ENCODE measurements at regions not wholly inside any gene's neighbourhood (a gene's known extent, or its start where the extent isn't known, plus 50 kb on each side); places are given as distances from the start of the nearest gene placed in this dataset.
A peak's percentile ranks its signal among the peaks of the same experiment; 100 is the strongest.

DNA sequence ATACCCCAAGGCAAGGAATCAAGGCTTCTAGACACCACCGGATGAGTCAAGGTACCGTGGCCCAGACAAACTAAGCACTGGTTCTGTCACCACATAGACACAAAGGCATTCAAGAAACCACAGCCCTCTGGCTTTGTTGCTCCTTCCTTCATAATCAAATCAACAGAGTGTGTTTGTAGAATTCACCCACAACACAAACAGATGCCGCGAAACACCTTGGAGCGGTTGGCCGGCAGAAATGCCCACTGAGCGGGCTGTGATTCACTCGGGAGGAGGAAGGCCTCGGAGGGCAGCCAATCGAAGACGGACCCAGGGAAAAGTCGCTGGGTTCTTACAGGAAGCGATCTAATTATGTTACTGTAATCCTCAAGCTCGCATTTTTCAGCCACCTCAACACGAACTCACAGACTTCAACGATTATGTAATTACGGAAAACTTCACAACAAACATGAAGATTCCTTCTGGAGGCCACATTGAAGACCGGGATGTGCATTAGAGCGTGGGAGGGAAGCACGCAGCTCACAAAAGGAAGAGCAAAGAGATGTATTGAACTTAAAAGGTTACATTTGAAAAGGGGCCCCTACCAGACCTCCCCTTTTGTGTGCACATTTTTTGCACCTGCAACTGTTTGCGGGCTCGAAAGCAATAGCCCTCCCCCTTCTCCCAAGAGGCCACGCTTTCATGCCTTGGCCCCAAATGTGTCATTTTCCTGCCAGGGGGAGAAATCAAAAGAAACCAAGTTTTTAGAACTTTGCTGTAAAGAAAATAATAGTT, 184.7 kb upstream of the PREP start:
- DNase-seq (ENCODE audit: low spot score), result peak; percentile 88

DNA sequence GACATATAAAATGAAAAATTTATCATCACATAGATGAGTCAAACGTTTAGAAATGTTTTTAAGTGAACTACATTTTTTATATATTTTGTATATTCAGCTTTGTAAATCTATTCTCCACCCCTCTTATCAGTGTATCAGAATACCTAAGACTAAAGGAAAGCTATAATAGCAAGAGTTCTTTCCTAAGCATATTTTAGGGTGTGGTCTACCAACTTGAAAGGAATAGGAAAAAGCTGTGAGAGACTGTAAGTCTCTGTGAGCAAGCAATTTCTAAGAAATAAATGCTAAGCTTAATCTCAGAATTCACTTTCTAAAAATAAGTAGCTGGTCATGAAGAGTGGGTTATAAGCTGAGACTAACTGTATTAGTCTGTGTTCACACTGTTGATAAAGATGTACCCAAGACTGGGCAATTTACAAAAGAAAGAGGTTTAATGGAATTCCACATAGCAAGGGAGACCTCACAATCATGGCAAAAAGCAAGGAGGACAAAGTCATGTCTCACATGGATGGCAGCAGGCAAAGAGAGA, 175.4 kb upstream of the PREP start:
- no peak for DNase-seq (ENCODE audit: low spot score)

DNA sequence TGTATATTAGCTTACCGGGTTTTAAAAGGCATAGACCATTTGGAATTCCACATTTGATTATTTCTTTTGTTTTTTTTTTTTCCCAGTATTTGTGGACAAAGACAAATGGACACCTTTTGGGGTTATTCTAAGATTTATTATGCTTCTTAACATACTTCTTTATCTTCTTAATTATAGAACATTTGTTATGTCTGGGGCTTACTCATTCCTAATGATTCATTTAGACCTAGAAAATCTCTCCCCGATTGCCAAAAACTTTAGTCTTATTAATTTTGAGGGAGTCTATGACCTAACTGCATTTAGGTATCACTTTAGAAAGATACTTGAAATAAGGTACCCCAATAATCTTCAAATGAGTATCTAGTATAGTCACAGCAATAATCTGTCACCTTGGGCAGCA, 170.7 kb upstream of the PREP start:
- no peak for DNase-seq (ENCODE audit: low spot score)

DNA sequence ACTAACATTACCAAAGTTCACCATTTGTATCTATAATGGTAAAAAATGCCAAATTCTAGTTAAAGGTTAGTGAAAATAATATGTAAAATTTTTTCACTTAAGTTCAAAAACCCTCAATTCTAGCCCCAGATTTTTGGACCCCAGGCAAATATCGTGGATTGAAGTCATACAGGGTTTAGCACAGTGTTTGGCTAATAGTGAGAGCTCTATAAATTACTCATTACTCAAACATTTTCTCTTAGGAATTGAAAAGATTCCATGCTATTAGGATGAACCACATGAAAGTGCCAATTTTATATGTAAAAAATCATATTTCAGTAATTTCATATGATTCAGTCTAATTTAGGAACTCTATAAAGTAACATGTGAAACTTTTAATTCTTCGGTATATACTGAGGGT, 170.3 kb upstream of the PREP start:
- no peak for DNase-seq (ENCODE audit: low spot score)

DNA sequence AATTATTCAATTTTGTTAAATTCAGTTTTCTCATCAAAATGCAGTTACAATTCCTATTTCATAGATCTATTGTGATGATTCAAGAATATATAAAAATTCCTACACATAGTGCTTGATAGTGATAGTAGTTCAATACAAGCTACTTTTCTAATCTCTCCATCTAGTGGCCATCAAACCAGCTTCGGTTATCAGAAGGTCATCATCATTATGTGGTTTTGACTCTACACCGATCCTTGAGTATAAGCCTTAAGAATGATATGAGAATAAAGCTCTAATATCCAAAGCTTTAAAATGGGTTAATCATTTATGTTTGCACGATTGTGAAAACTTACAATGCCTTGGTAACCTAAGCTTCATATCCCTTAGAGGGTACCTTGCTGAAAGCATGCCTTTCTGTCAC, 167.5 kb upstream of the PREP start:
- no peak for DNase-seq (ENCODE audit: low spot score)

DNA sequence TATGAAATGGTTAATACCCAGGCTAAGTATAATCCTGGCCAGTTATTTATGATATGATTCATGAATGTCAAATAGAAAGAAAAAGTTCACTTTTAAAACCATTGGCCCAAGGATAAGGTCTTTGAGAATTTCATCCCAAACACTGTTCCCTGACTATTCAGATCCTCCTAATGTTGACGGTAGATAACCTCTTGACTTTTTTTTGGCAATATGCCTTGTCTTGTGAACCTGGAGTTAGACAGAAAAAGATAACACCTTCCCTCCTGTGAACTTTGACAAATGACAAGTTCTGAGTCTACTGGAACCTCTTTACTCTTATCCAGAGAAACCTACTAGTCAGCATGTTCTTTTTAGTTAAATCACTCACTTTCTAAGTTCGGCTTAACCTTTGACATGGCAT, 166.8 kb upstream of the PREP start:
- no peak for DNase-seq (ENCODE audit: low spot score)

DNA sequence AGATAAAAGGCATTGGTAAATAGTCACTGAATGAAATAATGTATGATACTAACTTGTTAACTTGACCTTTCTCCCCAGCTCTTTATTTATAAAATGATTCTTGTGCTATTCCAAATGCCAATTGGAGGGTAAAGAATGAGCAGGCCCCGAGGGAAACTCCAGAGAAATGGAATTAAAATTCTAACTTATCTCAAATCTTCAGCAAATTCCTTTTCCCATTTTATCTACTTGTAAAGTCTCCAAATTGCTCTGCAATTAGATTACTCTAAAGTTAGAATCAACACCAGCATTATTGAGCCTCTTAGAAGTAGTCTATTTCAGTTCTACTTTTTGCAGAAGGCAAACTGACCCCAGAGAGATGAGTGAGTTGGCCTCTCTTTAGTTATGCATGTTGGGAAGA, 165.9 kb upstream of the PREP start:
- DNase-seq (ENCODE audit: low spot score), result no peak

DNA sequence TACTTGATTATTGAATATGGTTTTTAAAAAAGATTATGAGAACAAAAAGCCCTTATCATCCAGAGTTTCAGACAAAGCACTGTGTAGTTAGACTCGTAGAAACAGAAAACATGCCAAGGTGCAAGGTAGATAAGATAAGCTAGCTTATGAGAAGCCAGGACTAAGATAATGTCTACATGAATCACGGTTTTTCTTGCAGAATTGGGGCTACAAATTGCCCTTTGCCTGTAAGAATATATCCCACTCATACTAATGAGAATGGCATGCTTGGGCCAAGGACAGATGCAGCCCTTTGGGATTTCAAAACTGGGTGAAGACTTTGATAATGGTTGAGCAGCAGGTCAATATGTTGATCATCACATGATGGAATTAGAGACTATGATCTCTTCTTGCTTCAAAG, 165.3 kb upstream of the PREP start:
- DNase-seq (ENCODE audit: low spot score), result no peak

DNA sequence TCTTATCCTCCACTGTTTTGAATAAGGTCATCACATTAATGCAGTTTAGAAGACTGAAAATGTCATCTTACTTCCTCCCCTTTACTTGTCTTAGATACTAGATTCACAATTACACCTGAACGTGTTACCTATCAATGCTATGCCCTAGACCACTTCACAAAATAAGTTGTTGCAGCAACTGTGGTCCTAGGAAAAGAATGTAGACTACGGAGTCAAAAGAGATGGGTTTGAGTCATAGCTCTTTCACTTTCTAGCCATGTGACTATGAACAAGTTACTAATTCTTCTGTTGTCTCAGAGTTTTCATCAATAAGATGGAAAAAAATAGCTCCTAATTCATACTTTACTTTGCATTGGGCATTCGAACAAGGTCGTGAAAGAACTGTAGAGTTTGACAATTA, 164.3 kb upstream of the PREP start:
- no peak for DNase-seq (ENCODE audit: low spot score)

DNA sequence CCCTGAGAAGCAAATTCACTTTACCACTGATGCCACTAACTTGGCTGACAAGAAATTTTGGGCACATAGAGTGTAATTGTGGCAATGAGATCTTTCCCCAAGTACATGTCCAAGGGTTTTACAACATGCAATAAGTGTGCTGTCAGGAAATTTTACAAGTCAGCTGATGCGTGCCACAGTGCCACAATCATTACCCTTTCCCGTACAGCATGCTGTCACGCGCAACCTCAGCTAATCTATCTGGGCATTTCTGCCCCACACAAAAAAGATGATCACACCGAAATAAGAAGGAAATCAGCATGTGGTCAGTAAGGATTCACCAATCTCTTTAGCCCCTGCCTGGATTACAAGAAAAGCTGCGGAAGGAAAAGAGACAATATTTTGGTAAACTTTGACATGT, 163.6 kb upstream of the PREP start:
- no peak for DNase-seq (ENCODE audit: low spot score)

DNA sequence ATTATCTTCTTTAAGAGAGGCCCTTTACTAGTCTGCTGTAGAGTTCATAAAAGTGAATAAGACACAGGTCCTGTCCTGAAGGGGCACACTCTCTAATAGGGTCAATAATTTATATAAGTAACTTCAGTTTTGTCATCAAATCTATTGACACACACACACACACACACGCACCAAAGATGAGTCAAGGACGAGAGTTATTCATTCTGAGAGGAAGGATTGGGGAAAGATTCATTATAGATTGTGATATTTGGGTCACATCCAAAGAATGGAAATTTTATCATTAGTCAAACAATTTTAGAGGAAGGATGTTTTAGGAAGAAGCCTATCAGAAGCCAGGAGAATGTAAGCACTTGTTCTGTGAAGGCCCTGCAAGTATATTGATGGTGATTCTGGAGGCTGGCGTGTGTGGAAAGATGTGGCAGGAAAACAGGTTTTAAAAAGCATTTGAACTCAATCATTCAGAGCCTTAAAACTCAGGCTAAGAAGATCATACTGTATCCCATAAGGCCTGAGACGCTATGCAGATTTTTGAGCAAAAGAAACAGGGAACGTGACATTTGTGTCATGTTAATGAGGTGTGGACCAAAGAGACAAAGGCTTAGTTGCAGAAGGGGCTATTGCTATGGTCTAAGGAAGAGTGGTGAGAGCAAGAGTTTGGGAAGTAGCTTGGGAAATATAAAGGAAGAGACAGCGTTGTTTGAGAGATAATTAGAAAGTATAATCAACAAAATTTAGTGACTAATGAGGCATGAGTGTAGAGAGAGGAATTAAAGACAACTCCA, 161.4 kb upstream of the PREP start:
- no peak for DNase-seq (ENCODE audit: low spot score)

DNA sequence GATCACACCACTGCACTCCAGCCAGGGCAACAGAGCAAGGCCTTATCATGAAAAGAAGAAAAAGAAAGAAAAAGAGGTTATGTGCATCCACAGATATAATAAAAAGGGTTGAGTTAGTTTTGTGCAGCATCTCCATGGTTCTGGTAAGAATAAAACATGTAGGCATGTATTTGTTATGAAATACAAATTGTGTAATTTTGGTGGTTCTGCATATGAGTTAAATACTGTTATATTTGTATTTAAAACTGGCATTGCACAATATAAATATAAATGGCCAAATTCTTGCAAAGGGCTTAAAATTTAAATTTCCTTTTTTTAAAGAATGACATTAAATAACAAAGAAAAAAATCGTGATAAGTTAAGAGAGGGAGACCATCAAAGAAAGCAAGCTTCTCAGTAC, 159.1 kb upstream of the PREP start:
- no peak for DNase-seq (ENCODE audit: low spot score)

DNA sequence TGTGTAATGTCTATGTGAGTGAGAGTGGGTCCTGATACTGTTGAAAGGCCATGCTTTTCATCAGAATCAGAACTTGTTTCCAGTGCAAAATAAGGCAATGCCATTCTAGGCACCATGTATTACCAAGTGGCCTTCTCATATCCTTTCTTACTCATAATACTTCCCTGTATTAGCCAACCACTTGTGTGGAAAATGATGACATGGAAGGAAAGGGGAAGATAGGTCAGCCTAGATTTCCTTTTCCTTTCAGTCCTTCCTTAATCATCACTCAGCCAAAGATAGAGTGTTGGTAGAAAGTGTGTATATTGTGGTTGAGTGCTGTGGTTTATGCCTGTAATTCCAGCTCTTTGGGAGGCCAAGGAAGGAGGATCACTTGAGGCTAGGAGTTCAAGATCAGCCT, 158.6 kb upstream of the PREP start:
- no peak for DNase-seq (ENCODE audit: low spot score)

DNA sequence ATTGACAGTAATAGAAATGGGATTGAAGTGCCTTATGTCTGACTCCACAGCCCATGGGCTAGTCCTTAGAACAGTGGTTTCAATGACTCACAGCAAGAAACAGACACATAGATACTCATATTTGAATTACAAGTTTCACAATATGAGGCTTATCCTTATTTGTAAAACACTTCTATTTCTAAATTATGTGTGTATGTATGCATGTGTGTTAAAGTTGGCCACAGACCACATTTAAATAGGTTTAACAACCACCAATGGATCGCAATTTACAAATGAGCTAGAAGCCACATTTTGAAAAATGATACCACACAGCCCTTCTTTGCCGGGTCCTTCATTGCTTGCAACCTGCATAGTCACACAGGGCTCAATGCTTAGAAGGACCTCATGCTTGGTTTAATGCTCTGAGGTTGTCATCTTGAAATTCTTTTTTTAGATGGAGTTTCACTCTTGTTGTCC, 157.8 kb upstream of the PREP start:
- no peak for DNase-seq (ENCODE audit: low spot score)

DNA sequence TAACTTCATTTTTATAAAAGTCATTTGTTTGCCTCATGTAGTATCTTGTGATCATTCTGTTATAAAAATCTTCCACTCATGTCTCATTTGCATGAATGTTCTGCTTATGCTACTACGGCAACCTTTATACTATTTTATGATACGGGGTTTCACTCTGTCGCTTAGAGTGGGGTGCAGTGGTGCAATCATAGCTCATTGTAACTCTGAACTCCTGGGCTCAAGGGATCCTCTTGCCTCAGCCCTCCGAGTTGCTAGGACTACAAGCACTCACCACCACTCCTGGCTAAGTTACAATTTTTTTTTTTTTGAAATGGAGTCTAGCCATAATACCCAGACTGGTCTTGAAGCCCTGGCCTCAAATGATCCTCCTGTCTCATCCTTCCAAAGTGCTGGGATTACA, 154.4 kb upstream of the PREP start:
- DNase-seq (ENCODE audit: low spot score), result no peak

DNA sequence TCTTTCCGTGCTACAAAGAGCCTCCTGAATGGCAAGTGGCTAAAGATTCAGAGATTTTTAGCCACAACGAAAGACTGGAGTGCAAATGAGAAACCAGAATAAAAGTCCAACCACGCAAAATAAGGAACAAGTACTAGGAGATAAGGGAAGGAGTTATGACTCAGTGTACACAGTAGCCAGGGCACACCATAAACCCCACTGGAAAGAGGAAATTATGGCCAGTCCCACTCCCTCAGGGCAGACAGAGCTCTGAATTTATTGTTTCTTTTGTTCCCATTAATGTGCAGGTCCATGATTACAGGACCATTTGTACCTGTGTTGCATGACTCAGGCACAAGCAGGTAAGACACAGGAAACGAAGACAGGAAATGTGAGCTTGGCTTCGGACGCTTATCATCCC, 150.3 kb upstream of the PREP start:
- no peak for DNase-seq (ENCODE audit: low spot score)

DNA sequence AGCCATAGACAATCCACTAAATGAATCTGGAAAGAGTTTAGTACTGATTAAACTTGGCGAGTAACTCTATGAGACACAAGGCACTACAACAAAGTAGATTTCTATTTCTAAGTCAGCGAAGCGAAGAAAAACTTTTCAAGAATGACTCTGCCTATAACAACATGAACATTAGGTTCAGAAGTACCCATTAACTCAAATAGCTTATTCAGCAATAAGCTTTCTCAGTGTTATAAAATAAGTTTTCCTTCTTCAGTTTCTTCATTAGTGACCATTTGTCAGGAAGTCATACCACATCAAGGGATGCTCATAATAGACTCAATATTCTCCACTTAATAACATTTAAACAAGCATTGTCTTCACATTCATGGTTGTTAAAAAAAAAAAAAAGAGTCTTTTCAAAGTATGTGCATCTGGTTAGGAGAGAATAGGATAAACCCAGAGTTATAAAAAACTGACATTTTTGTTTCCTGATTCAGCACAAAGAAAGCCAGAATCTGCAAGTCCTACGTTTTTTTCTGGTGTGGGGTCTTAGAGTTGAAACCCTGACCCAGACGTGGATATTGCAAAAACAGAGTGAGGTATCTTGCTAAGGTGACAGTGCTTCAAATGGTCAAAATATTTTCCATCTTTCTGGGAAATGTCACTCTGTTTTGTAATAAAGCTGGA, 148.2 kb upstream of the PREP start:
- no peak for DNase-seq (ENCODE audit: low spot score)

DNA sequence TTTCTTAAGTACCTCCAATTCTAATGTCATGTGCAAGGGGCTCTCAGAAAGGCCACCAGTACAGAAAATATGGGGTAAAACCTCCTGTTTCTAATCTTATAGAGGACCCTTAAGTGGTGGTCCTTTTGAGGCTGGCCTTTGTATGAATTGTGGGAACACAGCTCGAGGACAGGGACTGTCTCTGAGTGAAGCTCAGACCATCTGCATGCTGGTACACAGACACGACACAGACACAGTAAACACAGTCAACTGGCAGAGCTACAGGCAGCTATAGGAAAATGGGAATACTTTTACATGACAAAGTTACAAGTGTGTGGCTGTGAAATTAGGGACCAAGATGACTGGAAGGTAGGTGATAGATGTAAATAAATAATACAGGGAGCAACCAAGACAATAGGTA, 143.9 kb upstream of the PREP start:
- no peak for DNase-seq (ENCODE audit: low spot score)

DNA sequence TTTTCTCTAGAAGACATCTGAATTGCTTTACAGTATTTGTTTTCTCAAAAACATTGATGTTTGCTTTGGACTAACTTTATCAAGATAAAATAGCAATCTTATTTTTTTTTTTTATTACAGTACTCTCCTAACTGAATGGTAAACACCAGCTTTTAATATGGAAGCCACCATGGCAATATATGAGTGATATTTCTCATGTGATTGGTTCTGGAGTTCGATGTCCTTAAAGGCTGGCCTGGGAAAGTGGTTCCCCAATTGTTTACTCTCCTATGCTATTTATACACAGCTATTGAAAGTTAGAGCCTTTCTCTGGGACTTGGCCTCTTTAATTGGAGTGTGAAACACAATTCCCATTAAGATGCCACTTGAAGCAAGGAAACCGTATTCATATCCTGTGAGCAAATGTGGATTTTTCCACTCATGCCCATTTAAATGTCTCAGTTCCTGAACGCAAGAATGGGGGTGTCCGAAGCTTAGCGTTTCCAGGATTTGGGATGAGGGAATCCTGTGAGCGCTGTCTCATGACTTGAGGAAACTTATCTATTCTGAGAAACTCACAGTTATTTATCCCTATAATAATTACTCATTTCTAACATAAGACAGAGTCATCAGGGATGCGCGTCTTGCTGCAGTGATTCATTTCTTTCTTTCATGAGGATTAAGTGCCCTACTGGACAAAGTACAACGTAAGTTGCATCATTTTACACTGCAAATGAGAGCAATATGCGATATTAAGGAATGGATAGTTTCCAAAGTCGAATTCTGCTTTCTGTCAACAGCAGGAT, 143.3 kb upstream of the PREP start:
- DNase-seq (ENCODE audit: low spot score), result peak; percentile 37

DNA sequence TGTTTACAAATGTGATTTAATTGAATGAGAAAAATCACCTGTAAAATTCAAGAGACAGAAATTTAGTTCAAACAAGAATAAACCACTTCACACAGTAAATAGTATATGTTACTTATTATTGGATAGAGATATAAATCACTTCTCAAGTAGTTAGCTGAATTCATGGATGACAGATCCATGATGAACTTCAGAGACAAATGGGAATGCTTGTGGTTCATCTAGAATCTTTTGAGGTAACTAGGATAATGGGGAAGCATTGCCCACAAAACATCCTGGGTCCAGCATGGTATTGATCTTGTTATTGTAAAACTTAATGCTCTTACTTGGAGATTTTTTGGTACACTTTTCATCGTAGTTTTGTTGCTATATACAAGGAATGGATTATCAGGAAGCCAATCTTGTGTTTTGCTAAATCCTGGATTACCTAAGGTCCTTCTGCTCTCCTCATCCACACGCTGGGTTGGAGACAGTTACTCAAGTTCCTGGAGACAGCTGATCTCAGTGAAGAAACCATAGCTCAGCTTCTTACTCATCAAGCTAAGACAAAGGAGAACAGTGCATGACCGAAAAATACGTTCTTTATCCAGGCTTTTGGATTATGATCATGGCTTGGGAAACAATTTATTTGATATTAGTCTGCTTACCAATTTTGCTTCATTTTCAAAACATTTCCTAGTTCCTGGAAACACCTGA, 142.5 kb upstream of the PREP start:
- DNase-seq (ENCODE audit: low spot score), result no peak

DNA sequence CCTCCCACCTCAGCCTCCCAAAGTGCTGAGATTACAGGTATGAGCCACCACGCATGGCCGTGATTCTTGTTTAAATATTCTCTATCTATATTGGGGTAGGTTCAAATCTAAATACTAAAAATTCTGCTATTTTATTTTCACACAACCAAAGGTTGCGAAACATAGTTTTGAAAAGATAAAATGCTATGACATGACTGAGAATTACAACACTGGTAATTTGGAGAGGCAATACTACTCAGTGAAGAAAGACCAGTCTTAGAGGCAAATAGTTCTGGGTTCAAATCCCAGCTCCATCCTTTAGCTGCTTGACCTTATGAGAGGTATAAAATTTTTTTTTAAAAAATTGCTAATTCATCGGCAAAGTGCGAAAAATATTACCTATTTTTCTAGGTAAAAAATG, 137.0 kb upstream of the PREP start:
- no peak for DNase-seq (ENCODE audit: low spot score)
